NCI-H1105 (cell line): ENCODE measurements at regions not wholly inside any gene's neighbourhood (a gene's known extent, or its start where the extent isn't known, plus 50 kb on each side); places are given as distances from the start of the nearest gene placed in this dataset.
"Not testable (repeated sequence)": the region's sequence is repeated elsewhere in the genome, so short reads cannot be mapped to it uniquely, and the experiment has no call there.

Experiments used
- DNase-seq: peaks from one replicate; lab custom pipeline; 2025; lab: John Stamatoyannopoulos, UW

GRCh38 chr18:30623401-30624065, 419.0 kb downstream of the DSC3 start:
- no peak for DNase-seq

GRCh38 chr18:30622635-30623034, 419.9 kb downstream of the DSC3 start:
- DNase-seq, result no peak

- no peak for DNase-seq
These were observed 420.4 kb downstream of the DSC3 start for GRCh38 chr18:30622104-30622503.

GRCh38 chr18:30618567-30618966, 424.0 kb downstream of the DSC3 start:
- no peak for DNase-seq

GRCh38 chr18:30616414-30616813, 426.1 kb downstream of the DSC3 start:
- DNase-seq, result no peak

DNA sequence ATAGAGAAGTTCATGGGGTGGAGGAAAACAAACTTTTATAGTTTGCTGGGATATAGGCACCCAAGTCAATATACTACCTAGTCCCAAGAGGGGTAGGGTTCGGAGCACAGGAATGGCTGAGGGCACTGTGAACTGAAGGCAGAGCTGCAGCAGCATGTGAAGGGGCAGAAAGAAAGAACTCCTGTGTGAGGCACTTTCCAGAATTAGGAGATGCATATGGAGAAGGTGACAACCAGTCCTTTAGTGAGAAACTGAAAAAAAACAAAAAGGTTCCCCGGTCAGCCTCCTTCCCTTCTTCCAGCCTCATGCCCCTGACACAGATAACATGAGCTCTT, 429.1 kb downstream of the DSC3 start:
- DNase-seq, result no peak

- no peak for DNase-seq
These were observed 441.0 kb downstream of the DSC3 start for GRCh38 chr18:30601541-30601940.

DNA sequence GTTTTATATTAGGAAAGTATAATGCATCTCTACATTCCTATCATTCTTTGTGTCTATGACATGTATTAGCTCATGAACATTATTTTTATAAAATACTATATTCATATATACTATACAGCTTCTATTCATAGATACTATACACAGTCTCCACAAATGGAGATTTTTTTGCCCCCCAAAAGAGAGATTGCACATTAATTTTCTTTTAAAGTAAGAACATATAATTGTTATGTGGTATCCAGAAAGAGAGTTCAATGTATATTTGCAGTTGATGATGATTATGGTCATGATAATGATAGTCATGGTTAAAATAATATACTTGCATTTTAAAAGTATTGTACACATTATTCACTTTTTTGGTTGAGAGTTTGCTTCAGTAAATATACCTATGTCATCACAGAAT, 445.3 kb downstream of the DSC3 start:
- DNase-seq, result no peak

GRCh38 chr18:30596635-30597034, 445.9 kb downstream of the DSC3 start:
- DNase-seq, result no peak

GRCh38 chr18:30595942-30596341, 446.6 kb downstream of the DSC3 start:
- no peak for DNase-seq

- DNase-seq, result not testable (repeated sequence)
These were observed 447.6 kb downstream of the DSC3 start for GRCh38 chr18:30594911-30595310.

DNA sequence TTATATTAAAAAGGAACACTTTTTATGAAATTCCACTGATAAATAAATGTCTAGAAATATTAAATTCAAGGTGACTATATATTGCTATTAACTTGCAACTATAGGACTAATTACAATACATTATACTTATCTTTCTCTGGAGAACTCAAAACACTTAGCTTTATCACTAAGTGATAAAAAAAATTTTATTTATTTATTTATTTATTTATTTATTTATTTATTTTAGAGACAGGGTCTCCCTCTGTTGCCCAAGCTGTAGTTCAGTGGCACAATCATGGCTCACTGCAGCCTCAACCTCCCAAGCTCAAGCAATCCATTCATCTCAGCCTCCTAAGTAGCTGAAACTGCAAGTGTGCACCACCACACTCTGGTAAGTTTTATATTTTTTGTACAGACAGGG, 451.1 kb downstream of the DSC3 start:
- DNase-seq, result no peak

- DNase-seq, result no peak
These were observed 453.8 kb downstream of the DSC3 start for GRCh38 chr18:30588673-30589164.

DNA sequence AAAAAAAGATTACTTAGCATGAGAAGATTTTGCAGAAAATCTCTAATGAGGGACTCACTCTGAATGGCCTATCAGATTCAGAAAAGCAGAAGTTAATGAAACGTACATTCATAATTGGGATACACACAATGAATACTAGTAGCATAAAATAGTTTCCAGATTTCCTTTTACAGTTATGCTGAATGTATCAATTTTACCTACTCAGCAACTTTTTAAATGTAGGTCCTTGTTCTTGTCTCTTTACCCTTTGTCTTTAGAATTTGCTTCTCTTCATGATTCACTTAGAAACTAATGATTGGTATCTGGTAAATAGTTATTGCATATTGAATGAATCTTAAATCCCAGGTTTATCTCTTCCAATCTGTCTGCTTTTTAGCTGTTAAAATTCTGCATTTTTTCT, 458.8 kb downstream of the DSC3 start:
- DNase-seq, result no peak

- DNase-seq, result no peak
These were observed 460.5 kb downstream of the DSC3 start for GRCh38 chr18:30582078-30582477.

DNA sequence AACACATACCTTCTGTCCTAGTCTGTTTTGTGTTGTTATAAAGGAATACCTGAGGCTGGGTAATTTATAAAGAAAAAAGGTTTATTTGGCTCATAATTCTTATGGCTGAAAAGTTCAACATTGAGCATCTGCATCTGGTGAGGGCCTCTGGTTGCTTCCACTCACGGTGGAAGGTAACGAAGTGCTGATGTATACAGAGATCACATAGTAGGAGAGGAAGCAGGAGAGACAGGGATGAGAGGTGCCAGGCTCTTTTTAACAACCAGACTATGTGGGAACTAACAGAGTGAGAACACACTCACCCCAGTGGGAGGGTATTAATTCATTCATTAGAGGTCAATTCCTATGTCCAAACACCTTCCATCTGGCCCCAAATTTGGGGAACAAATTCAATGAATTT, 463.8 kb downstream of the DSC3 start:
- DNase-seq, result no peak

- DNase-seq, result no peak
These were observed 470.3 kb downstream of the DSC3 start for GRCh38 chr18:30572214-30572613.

DNA sequence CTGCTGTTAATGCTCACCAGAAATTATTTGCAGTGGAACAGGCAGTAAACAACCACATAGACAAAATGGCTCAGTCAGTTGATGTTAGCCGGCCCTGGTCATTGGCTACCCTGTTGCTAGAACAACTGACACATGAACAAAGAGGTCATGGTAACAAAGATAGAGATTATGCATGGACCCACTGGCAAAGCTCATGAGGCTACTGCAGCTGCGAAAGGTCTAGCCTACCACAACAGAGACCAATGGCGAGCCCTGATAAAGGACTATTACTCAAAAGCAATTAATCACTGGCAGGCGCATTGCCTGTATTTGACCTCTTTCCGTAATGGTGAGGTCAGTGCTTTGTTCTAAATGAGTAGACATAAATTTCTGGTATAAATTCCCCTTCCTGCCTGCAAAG, 474.2 kb downstream of the DSC3 start:
- DNase-seq, result no peak

DNA sequence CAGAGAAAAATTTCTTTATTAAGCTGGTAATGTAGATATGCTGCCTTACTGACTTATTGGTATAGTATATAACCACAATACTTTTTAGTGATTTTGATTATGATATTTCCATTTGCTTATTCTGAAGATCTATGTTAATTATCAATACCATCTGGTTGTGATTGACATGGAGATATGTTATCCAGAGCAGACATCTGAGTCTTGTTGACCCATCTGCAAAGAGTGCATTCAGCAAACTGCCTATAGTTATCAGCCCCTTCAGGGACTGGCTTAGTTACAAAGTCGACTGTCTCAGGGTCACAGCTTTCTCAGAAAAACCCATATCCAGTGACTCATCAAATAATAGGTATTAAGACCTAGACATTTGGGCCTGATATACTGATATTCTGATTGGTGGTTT, 475.7 kb downstream of the DSC3 start:
- DNase-seq, result no peak

GRCh38 chr18:30562231-30562630, 480.3 kb downstream of the DSC3 start:
- DNase-seq, result no peak

DNA sequence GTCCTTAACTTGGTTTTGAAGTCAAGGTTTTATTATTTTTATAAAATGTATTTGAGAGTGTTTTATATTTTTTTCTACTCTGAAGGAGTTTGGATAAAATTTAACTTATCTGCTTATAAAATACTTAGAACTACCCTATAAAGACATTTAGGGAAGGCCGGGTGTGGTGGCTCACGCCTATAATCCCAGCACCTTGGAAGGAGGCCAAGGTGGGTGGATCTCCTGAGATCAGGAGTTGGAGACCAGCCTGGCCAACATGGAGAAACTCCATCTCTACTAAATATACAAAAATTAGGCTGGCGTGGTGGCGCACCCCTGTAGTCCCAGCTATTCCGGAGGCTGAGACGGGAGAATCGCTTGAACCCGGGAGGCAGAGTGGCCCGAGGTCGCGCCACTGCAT, 486.4 kb downstream of the DSC3 start:
- no peak for DNase-seq

DNA sequence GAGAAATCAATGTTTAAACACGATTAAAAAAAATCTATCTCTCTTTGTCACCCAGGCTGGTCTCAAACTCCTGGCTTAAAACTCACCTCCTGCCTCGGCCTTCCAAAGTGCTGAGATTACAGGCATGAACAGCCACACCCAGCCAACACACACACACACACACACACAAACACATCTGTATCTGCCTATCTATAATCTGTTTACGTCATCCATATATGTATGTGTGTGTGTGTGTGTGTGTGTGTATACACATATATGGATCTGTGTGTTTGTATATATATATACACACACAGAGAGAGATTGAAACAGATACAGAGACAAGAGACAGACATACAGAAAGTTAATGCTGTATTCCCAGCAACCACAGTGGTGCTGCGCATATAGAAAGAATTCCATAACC, 497.1 kb downstream of the DSC3 start:
- no peak for DNase-seq

DNA sequence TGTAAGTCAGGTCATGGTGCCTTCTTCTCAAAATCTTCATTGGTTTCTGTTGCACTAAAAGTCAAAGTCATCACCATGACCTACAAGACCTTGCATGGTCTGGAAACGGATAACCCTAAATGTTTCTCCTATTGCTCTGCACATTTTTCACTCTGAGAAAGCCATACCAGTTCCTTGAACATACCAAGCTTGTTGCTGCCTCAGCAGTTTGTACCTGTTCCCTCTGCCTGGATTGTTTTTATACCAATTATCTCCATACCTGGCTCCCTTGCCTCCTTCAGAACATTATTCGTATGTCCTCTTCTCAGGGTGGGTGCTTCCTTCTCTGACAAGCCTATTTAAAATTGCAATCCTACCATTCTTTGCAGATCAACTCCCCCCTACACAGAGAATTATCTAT, 498.4 kb downstream of the DSC3 start:
- DNase-seq, result no peak

- DNase-seq, result no peak
These were observed 508.8 kb downstream of the DSC3 start for GRCh38 chr18:30533716-30534115.

GRCh38 chr18:30527917-30528316, 514.6 kb downstream of the DSC3 start:
- no peak for DNase-seq
